NCI-H187 (cell line): ENCODE measurements at regions not wholly inside any gene's neighbourhood (a gene's known extent, or its start where the extent isn't known, plus 50 kb on each side); places are given as distances from the start of the nearest gene placed in this dataset.

Experiments
- DNase-seq, 2 experiments: peaks; one replicate each; lab custom pipeline; 2025; lab: John Stamatoyannopoulos, UW

GRCh38 chr5:82334856-82335255, 56.7 kb upstream of the RPS23 start:
- DNase-seq = no peak

GRCh38 chr5:82334085-82334692, 56.0 kb upstream of the RPS23 start:
- DNase-seq = no peak

GRCh38 chr5:82332886-82333615, 54.9 kb upstream of the RPS23 start:
- no peak for DNase-seq

- no peak for DNase-seq
These were observed 54.1 kb upstream of the RPS23 start for GRCh38 chr5:82332064-82332855.

- no peak for DNase-seq
These were observed 53.4 kb upstream of the RPS23 start for GRCh38 chr5:82331557-82331956.

GRCh38 chr5:82330530-82331270, 52.5 kb upstream of the RPS23 start:
- DNase-seq = no peak

- no peak for DNase-seq
These were observed 51.2 kb upstream of the RPS23 start for GRCh38 chr5:82329393-82329792.
